A549 (cell line): ENCODE measurements at regions not wholly inside any gene's neighbourhood (a gene's known extent, or its start where the extent isn't known, plus 50 kb on each side); places are given as distances from the start of the nearest gene placed in this dataset.

Source experiments
- CTCF ChIP-seq: fragments of >200 bp; sonication (Bioruptor Twin); formaldehyde crosslinking; IDR thresholded peaks from 3 replicates; pipeline ENCODE4 v1.5.1; 2016
- HOXB5 ChIP-seq: fragments of 250-450 bp; sonication (Bioruptor Pico); IDR thresholded peaks from 2 replicates; pipeline ENCODE4 v1.5.0; 2020; ENCODE audit warnings: mild to moderate bottlenecking, moderate library complexity
- KDM5A ChIP-seq: fragments of 200-600 bp; sonication (generic); IDR thresholded peaks from 2 replicates; pipeline ENCODE4 v1.6.1; 2016; ENCODE audit warnings: antibody characterized with exemption, mild to moderate bottlenecking
- PHF8 ChIP-seq: fragments of 200-600 bp; sonication (generic); IDR thresholded peaks from 2 replicates; pipeline ENCODE4 v1.6.1; 2016; ENCODE audit warnings: low read depth, mild to moderate bottlenecking, antibody characterized with exemption, moderate library complexity, borderline replicate concordance

GRCh38 chr11:28529540-28530410, 421.6 kb downstream of the METTL15 start:
- peak; percentile 21; the same call in 1 of the 3 replicates for TF ChIP-seq CTCF
- TF ChIP-seq KDM5A, result no peak
- no peak for TF ChIP-seq HOXB5 (CRISPR knock-in tag)
- no peak for TF ChIP-seq PHF8
